HG03439 (cell line): ENCODE measurements at regions not wholly inside any gene's neighbourhood (a gene's known extent, or its start where the extent isn't known, plus 50 kb on each side); places are given as distances from the start of the nearest gene placed in this dataset.

Source experiments
- ATAC-seq: cut with Tn5 transposase; IDR thresholded peaks from one replicate; pipeline ENCODE4 v1.9.1; 2021; ENCODE audit warnings: mild to moderate bottlenecking, moderate library complexity; ENCODE audit not compliant: unreplicated experiment

GRCh38 chr3:113051787-113052186, 61.0 kb downstream of the GTPBP8 start:
- no peak for ATAC-seq

- ATAC-seq: no peak
Measured at GRCh38 chr3:113053169-113053568, 62.4 kb downstream of the GTPBP8 start.

GRCh38 chr3:113054552-113054951, 63.8 kb downstream of the GTPBP8 start:
- ATAC-seq: no peak

GRCh38 chr3:113055201-113055600, 64.4 kb downstream of the GTPBP8 start:
- no peak for ATAC-seq

- no peak for ATAC-seq
Measured at GRCh38 chr3:113055961-113056360, 65.2 kb downstream of the GTPBP8 start.

- ATAC-seq: peak; percentile 86
Measured at GRCh38 chr3:113057117-113057516, 66.3 kb downstream of the GTPBP8 start.

- no peak for ATAC-seq
Measured at GRCh38 chr3:113058188-113058587, 67.4 kb downstream of the GTPBP8 start.

GRCh38 chr3:113062705-113063104, 71.9 kb downstream of the GTPBP8 start:
- no peak for ATAC-seq

- no peak for ATAC-seq
Measured at GRCh38 chr3:113063126-113063894, 72.5 kb downstream of the GTPBP8 start.

GRCh38 chr3:113064183-113064582, 73.4 kb downstream of the GTPBP8 start:
- no peak for ATAC-seq

- no peak for ATAC-seq
Measured at GRCh38 chr3:113065336-113065735, 74.6 kb downstream of the GTPBP8 start.

- ATAC-seq: no peak
Measured at GRCh38 chr3:113070072-113070640, 79.4 kb downstream of the GTPBP8 start.

- peak; percentile 94 for ATAC-seq
Measured at GRCh38 chr3:113070681-113071113, 79.9 kb downstream of the GTPBP8 start.

GRCh38 chr3:113075588-113075987, 84.8 kb downstream of the GTPBP8 start:
- ATAC-seq: no peak

GRCh38 chr3:113079218-113079961, 88.6 kb downstream of the GTPBP8 start:
- peak; percentile 89 for ATAC-seq

- no peak for ATAC-seq
Measured at GRCh38 chr3:113084777-113085176, 94.0 kb downstream of the GTPBP8 start.

- ATAC-seq: no peak
Measured at GRCh38 chr3:113086560-113087461, 96.0 kb downstream of the GTPBP8 start.

- no peak for ATAC-seq
Measured at GRCh38 chr3:113088616-113089015, 97.8 kb downstream of the GTPBP8 start.

- no peak for ATAC-seq
Measured at GRCh38 chr3:113091417-113091816, 100.6 kb downstream of the GTPBP8 start.

GRCh38 chr3:113092746-113093145, 102.0 kb downstream of the GTPBP8 start:
- ATAC-seq: no peak
